GM18502 (cell line): ENCODE measurements at regions not wholly inside any gene's neighbourhood (a gene's known extent, or its start where the extent isn't known, plus 50 kb on each side); places are given as distances from the start of the nearest gene placed in this dataset.
"Not testable (repeated sequence)": the region's sequence is repeated elsewhere in the genome, so short reads cannot be mapped to it uniquely, and the experiment has no call there.

Experiments used
- ATAC-seq: cut with Tn5 transposase; IDR thresholded peaks from one replicate; pipeline ENCODE4 v1.9.1; 2021; ENCODE audit warnings: mild to moderate bottlenecking; ENCODE audit not compliant: unreplicated experiment, poor library complexity

DNA sequence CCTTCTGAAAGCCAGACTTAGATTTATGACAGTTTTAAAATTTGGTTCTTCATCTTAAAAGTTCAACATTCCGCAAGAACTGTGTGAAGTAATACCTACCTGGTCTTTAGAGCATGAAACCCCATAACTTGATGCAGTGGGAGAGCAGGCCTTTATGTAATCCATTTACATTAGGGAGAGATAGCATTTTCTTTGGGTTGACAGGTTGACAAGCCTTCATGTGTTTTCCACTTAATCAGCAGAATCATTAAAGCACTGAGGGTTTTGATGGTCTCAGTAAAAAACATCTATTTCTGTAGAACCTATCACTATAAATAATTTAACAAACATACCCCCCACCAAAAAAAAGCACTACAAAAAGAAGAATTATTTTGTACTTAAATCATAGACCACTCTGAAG lies 121.6 kb upstream of the KIF2A start:
- no peak for ATAC-seq

DNA sequence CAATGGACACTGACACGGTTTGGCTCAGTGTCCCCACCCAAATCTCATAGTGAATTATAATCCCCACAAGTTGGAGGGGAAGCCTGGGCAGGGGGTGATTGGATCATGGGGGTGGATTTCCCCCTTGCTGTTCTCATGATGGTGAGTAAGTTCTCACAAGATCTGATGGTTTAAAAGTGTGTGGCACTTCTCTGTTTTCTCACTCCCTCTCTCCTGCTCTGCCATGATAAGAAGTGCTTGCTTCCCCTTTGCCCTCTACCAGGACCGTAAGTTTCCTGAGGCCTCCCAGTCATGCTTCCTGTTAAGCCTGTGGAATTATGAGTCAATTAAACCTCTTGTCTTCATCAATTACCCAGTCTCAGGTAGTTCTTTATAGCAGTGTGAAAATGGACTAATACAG lies 115.8 kb upstream of the KIF2A start:
- no peak for ATAC-seq

DNA sequence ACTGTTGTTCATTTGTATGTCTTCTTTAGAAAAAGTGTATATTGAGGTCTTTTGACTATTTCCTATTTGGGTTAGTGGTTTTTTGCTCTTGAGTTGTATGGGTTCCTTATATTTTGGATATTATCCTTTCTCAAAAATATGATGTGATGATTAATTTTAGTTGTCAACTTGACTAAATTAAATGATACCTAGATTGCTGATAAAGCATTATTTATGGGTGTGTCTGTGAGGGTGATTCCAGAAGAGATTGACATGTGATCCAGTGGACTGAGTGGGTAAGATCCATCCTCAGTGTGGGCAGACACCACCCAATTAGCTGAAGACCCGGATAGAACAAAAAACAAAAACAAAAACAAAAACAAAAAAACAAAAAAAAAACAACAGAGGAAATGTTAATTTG lies 115.1 kb upstream of the KIF2A start:
- ATAC-seq, result no peak

DNA sequence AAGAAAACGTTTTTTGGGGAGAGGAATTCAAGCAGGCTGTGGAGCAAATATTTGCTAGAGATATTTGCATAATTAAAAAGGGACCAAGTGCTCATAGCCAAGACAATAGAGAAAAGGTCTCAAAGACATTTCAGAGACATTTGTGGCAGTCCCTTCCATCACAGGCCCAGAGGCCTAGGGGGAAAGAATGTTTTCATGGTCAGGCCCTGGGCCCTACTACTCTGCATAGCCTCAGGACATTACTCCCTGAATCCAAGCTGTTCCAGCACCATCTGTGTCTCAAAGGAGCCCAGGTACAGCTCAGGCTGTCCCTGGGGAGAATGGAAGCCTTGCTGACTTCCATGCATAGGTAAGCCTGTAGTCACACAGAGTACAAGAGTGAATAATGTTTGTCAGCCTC lies 113.0 kb upstream of the KIF2A start:
- no peak for ATAC-seq

DNA sequence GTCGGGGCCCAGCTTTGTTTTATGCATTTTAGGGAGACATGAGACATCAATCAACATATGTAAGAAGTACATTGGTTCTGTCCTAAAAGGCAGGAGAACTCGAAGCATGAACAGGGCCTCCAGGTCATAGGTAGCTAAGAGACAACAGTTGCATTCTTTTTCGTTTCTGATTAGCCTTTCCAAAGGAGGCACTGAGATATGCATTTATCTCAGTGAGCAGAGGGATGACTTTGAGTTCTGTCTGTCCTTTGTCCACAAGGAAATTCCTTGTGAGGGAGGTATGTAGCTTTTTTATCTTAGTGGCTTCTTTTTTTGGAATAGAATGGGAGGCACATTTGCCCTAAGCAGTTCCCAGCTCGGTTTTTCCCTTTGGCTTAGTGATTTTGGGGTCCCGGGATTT lies 109.5 kb upstream of the KIF2A start:
- ATAC-seq, result not testable (repeated sequence)

DNA sequence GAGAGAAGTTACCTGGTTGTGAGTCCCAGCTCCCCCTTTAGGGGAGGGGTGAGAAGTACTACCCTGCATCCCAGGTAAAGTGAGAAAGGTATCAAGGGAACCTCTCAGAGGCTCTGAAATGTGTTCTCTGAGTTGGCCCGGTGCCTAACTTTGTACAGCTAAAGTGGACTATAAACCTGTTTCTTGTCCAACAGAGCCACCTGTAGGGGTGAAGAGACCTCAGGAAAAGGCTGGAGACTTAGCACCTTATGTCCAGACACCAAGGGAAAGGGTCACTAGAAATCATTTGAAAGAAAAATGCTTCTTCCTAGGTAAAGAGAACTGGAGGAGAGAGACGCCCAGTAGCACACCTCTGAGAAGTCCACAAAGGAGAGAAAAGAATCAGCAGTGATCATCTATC lies 108.3 kb upstream of the KIF2A start:
- ATAC-seq, result no peak

DNA sequence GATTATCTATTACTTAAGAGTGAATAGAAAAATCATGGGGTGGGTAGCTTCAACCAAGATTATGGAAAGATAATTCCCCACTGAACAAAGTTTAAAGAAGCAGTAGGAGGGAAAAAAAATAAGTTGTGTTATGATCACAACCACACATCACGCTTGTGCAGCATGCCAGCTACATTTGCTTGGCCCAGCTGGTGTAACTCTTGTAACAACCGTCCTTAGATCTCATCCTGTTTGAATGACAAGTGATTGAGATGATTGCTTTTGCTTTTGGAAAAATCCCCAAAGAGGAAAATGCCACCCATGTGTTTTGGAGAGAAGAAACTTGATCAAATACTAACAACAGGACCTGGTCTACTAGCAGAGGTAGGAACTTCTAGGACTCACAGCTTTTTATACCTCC lies 107.6 kb upstream of the KIF2A start:
- ATAC-seq, result no peak

DNA sequence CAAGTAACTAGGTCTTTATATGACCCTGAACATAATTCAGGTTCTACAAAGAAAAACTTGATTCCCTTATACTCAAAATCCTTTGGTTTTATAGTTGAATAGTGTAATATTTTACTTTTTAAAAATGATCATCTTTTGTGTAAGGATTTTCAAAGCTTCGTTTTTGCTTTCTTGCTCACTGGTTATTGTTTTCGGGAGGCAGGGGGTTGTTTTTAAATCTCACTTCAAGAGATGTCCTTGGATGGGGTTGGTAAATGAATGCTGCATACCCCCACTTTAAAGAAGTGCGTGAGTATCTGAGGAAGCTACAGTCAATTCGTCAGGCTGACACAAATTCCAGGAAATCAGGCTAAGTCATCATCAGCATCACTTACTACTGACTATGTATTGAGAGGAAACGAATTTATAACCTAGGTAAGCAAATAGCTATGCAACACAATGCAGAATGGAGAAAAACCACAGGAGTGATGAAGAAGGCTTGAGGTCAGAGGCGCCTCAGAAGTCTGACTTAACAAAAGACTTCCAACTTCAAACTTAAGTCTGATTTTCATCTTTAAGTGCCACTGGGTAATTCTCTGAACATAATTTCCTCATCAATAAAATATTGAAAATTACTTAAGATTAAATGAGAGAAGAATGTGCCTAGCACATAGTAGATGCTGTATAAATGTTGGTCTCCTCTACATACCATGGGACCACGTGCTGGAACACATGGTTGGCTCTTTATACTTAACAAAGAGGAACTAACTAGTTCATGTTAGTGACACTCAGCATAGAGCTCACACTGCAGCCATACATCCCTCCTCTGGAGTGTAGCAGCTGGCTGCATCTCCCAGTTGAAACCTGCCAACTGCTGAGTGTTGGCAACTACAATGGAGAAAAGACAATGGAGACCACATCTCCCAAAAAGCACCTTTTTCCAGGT lies 106.0 kb upstream of the KIF2A start:
- ATAC-seq, result no peak

DNA sequence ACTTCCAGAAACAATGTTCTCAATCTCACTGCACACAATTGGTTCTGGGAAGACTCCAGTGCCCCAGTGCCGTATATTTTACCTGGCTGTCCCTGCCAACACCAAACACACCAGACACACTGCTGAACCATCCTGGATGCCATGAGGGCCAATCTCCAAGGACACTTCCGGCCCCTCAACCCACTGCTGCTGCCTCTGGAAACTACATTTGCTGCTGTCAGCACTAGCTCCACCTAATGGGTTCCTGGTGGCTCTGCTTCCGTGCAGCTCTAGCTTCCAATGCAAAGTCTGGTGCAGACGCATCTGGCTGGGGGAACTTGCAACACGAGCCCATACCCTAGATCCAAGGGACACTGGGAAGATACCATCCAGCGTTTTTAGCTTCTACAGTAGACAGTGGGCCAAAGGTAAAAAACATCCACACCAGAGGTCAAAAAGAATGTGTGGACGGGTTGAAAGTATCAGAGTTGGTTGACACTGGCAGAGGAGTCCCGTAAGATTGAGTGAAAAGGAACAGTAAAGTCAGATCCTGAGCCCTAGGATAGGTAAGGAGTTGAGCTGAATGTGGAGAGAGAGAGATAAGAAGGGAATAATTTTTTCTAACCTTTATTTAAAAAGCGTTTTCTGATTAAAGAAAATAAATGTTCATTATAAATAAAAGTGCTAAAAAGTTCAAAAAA lies 99.7 kb upstream of the KIF2A start:
- no peak for ATAC-seq

DNA sequence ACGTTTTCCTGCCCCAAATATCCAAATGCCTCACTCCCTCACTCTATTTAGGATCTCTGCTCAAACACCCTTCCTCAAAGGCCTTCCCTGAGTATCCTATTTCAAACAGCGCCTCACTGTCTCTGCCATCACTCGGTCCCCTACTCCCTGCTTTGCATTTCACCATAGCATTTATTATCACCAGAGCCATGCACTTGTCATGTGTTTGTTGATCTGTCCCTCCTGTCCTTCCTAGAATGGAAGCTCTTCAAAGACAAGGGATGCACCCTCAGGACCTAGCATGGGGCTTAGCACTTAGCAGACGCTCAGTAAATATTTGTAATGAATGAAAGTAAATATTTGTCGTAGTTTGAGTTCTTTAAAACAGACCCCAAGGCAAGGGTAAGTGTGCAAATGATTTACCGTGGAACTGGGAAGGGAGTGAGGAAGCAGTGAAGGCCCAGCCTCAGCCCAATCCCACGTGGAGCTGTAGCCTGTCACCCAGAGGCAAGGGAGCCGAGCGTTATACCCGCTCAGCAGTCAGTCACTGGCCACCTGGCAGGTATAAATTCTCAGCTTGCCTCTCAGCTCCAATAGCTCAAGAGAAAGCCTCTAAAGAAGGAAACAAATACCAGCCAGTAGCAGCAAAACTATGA lies 97.7 kb upstream of the KIF2A start:
- ATAC-seq, result no peak

DNA sequence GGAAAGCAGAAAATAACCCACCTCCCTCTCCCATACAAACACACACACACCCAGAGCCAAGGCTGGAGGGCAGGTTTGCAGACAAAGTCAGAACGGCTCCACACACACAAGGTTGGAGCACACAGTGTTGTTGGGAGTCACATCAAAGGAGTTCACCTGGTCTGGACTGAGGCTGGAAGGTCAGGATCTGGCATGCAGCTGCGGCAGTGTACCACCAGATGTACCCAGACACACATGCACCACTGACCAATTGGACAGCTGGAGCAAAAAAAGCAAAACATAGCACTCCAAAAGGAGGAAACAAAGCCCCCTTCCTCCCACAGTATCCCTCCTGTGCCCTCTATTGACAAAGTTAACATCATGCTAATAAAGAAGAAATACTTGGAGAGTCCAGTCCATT lies 94.6 kb upstream of the KIF2A start:
- no peak for ATAC-seq

DNA sequence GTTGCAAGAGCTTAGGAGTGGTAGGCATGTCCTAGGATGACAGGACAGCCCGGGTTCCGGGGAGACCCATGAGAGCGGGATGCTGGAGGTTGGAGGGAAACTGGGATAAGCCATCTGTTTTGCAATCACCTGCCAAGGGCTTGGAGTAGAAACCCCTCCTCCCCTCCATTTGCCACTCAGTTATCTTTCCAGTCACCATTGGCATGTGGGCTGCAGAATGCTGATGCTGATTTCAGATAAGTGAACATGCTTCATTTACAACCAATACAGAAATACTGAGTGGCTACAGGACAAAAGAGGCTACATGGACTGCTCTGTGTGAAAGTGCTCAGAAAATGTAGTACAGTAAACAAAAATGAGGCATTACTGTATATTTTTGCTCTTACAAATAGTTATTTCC lies 93.4 kb upstream of the KIF2A start:
- ATAC-seq, result no peak

DNA sequence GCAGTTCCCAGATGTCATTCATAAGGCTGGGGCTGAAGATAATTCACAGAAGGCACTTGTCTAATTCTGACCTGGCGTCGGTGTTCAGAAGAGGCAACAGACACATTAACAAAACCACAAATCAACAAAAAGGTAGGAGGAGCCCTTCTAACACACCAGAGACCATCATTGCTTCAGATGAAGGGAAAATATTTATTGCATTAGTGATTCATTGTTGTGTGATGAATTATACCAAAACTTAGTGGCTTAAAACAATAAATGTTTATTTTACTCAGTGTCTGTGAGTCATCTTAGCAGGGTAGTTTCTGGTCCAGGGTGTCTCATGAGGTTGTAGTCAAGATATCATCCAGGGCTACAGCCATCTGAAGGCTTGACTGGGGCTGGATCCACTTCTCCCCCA lies 91.3 kb upstream of the KIF2A start:
- no peak for ATAC-seq

DNA sequence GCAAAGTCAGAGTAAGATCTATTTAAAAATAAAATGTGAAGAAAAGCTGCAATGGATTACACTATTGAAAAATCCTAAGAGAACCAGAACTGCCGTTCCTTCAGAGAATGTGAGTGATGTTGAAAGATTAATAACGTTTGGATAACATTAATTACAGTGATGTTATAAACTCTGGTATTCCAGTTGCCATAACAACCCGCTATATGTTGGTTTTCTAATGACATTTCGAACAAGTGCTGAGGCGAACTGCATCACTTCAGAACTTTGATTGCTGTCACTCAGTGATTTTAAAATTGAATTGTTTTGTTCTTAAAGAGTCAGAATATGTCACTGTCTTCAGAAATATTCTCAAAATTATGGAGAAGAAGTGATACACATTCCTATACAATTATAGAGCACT lies 89.4 kb upstream of the KIF2A start:
- ATAC-seq, result not testable (repeated sequence)

DNA sequence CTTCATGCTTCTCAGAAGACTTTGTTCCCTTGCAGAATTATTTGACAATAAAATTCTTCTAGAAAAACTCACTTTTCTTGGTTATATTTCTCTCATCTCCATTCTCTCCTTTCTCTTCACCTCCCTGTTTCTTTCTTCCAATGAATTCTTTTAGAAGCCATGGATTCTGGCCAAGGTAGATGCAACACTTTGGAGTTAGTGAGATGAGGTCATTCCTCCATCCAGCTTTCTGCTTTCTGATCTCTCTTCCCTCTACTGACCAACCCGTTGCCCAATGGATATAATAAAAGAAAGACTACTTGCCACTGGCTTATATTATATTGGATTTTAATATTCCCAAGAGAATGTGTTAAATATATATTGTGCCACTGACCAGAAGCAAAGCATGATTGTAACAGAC lies 88.9 kb upstream of the KIF2A start:
- not testable (repeated sequence) for ATAC-seq

DNA sequence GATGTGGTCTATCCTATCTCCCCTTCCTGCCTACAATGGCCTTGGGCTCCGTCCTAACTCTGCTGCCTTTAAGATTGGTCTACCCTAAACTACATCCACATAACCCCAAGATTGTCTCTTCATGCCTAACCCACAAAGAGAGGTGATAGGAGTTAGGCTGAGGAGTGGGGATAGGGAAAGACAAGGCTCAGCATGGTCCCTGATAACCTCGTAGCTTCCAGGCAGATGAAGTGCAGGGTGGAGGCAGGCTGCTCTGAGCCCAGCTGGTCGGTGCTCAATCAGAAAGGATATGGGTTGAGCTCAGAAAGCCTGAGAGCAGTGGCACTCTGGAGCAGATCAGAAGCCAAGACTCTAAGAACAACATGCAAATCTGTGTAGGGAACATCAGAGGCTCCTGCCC lies 87.1 kb upstream of the KIF2A start:
- ATAC-seq, result not testable (repeated sequence)

DNA sequence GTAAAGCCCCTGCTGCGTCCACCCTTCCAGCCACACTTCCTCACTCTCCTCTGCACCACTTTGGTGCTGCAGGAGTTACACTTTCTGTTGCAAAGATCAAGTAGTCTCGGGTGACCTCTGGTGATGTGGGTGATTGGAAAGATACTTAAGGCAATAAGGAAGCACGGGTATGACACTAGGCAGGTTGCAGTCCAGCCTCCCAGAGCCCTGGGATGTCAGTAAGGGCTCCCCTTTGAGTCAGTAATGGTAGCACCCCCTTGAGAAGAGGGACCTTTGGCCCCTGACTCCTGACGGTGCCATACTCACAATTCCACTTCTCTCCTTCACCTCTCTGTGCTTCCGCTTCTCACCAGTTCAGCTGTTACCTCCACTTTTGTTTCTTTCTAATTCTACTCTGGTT lies 84.1 kb upstream of the KIF2A start:
- ATAC-seq, result not testable (repeated sequence)

DNA sequence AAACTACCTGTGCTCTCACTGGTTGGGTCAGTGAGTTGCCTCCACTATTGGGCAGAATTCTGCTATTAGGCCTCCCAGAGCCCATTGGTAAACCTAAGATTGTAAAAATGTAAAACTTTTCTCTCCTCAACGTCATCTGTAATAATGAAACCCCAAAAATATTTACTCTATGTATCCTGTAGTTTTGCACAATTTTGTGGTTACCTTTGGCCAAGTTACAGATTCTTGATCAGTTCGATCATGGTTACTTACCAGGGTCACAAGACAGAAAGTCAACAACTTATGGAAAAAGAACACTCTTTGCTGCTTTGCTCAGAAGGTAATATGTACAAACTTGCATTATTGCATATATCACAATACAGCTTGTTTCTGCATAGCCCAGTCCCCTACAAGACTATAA lies 83.7 kb upstream of the KIF2A start:
- ATAC-seq, result not testable (repeated sequence)

DNA sequence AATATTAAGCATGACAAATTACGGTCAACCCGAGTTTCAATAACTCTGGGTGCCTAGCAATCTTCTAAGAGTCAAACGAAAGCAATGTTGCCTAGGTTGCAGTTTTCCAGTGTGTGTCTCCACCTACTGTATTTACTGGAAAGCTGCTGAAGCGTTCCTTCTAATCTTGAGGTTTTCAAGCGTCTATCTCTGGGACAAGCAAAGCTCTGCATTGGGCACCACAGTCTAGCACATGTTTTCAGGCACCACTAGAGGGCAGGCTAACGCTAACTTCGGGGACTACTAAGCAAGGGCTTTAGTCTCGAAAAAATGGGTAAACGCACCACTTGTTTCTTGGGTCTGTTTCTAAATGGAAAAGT lies 82.7 kb upstream of the KIF2A start:
- ATAC-seq, result peak; percentile 95

DNA sequence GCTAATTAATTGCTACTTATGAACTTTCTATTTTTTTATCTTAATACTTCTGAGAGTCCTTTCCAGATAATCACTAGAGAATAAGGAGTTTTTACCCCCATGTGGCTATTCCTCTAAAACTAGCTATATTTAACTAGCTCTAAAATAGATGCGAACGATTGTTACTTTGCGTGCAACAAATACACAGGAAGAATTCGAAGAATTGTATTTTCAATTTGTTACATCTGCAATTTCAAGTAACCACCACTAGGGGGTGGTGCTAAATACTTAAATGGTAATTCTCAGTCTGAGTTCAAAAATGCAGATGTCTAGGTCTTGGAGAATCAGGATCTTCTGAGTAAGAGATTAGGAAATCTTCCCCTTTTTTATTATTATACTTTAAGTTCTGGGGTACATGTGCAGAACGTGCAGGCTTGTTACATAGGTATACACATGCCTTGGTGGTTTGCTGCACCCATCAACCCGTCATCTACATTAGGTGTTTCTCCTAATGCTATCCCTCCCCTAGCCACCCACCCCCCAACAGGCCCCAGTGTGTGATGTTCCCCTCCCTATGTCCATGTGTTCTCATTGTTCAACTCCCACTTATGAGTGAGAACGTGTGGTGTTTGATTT lies 80.9 kb upstream of the KIF2A start:
- not testable (repeated sequence) for ATAC-seq

DNA sequence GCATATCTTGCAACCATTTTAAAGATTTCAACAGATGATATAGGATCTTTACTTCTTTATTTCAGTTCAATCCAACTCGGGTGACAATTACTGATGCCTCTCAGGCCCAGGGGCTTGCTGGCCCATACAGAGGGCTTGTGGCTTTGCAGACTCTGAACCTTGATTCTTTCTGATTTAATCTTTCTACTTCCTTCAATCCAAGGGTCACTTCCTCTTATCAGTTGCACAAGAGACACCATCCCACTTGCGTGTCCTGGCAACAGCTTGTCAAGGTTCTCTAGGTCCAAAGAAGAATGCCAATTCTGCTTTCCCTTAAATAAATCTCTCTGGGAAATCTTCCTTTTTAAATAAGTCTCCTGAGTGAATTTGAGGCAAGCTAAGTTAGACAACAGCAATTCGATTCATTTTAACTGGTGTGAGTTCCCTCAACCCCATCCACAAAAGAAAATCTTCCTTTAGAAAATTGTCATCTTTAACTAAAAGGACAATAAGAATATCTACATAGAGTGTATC lies 75.1 kb upstream of the KIF2A start:
- not testable (repeated sequence) for ATAC-seq
